Activated T-cell treated with anti-CD3 and anti-CD28 coated beads, Interleukin-2, amount 50 U/mL, for 72 hours (primary cell): ENCODE measurements at regions not wholly inside any gene's neighbourhood (a gene's known extent, or its start where the extent isn't known, plus 50 kb on each side); places are given as distances from the start of the nearest gene placed in this dataset.

Source experiments
- ATAC-seq, 2 donors: fragments of 150-1000 bp; cut with Tn5 transposase; replicated peaks in 1 of 2; 2 replicates each; pipeline ENCODE4 v1.10.0; 2021; ENCODE audit warnings: moderate library complexity in 2 of 2, mild to moderate bottlenecking in 1 of 2
- DNase-seq, 2 donors: peaks; one replicate each; pipeline ENCODE4 v3.0.0; 2021 to 2022; ENCODE audit warnings: mixed read lengths in 1 of 2
- H3K27ac Mint-ChIP-seq: one replicate; pipeline ENCODE4 v1.8.0; 2022; ENCODE audit warnings: mild to moderate bottlenecking, moderate library complexity, mixed read lengths
- H3K27me3 Mint-ChIP-seq: one replicate; pipeline ENCODE4 v1.8.0; 2022; ENCODE audit warnings: low read depth, mixed read lengths
- H3K36me3 Mint-ChIP-seq, 2 donors: one replicate each; pipeline ENCODE4 v1.8.0; 2022; ENCODE audit warnings: mixed read lengths in 2 of 2, mild to moderate bottlenecking in 1 of 2; ENCODE audit not compliant: insufficient read depth in 2 of 2
- H3K4me1 Mint-ChIP-seq: one replicate; pipeline ENCODE4 v1.8.0; 2022; ENCODE audit warnings: low read depth, mixed read lengths
- H3K4me3 Mint-ChIP-seq, 2 donors: one replicate each; pipeline ENCODE4 v1.8.0; 2022; ENCODE audit warnings: mild to moderate bottlenecking in 2 of 2, mixed read lengths in 2 of 2, moderate library complexity in 2 of 2
- H3K9me3 Mint-ChIP-seq, 2 donors: one replicate each; pipeline ENCODE4 v1.8.0; 2022; ENCODE audit warnings: mixed read lengths in 2 of 2

- Mint-ChIP-seq H3K27ac (no peak overlapping the region), H3K36me3 (no peaks in the 10 kb centered on the region), H3K4me1 (no peaks in the 10 kb centered on the region), H3K27me3 (no peaks in the 10 kb centered on the region), H3K9me3 (peaks cover 7% of the 10 kb centered on the region in 2 donors), H3K4me3 (no peak overlapping the region)
- ATAC-seq, result no peak
- DNase-seq, result no peak
Observed at GRCh38 chr4:66842026-66842723, 703.1 kb downstream of the CENPC start.

GRCh38 chr4:66840178-66840577 lies 705.1 kb downstream of the CENPC start:
- DNase-seq (no peak), ATAC-seq (no peak)
- no peak overlapping the region for H3K4me3 Mint-ChIP-seq
- H3K27ac Mint-ChIP-seq, result no peak overlapping the region
- H3K27me3 Mint-ChIP-seq, result no peaks in the 10 kb centered on the region
- peaks cover 5% of the 10 kb centered on the region in 2 donors for H3K9me3 Mint-ChIP-seq
- no peaks in the 10 kb centered on the region for H3K4me1 Mint-ChIP-seq
- H3K36me3 Mint-ChIP-seq, result no peaks in the 10 kb centered on the region

GRCh38 chr4:66837279-66837922 lies 707.9 kb downstream of the CENPC start:
- no peak overlapping the region for H3K4me3 Mint-ChIP-seq
- ATAC-seq, result no peak
- peaks cover 5 to 6% of the 10 kb centered on the region in 2 donors for H3K9me3 Mint-ChIP-seq
- no peaks in the 10 kb centered on the region for H3K27me3 Mint-ChIP-seq
- H3K36me3 Mint-ChIP-seq, result no peaks in the 10 kb centered on the region
- no peaks in the 10 kb centered on the region for H3K4me1 Mint-ChIP-seq
- H3K27ac Mint-ChIP-seq, result no peak overlapping the region
- no peak for DNase-seq

GRCh38 chr4:66829310-66829709 lies 716.0 kb downstream of the CENPC start:
- H3K36me3 Mint-ChIP-seq, result no peaks in the 10 kb centered on the region
- no peaks in the 10 kb centered on the region for H3K4me1 Mint-ChIP-seq
- H3K9me3 Mint-ChIP-seq, result peaks cover 2 to 12% of the 10 kb centered on the region in 2 donors
- ATAC-seq (no peak), DNase-seq (no peak)
- no peaks in the 10 kb centered on the region for H3K27me3 Mint-ChIP-seq
- H3K4me3 Mint-ChIP-seq, result no peak overlapping the region
- H3K27ac Mint-ChIP-seq, result no peak overlapping the region

GRCh38 chr4:66820681-66821080 lies 724.6 kb downstream of the CENPC start:
- Mint-ChIP-seq H3K36me3 (no peaks in the 10 kb centered on the region), H3K27ac (no peak overlapping the region), H3K9me3 (peaks cover 3 to 5% of the 10 kb centered on the region in 2 donors), H3K4me1 (no peaks in the 10 kb centered on the region), H3K27me3 (no peaks in the 10 kb centered on the region), H3K4me3 (no peak overlapping the region)
- ATAC-seq (no peak), DNase-seq (no peak)

- no peaks in the 10 kb centered on the region for H3K4me1 Mint-ChIP-seq
- H3K36me3 Mint-ChIP-seq, result no peaks in the 10 kb centered on the region
- no peak overlapping the region for H3K27ac Mint-ChIP-seq
- DNase-seq (no peak), ATAC-seq (no peak)
- no peak overlapping the region for H3K4me3 Mint-ChIP-seq
- H3K9me3 Mint-ChIP-seq, result peaks cover 0 to 2% of the 10 kb centered on the region in 2 donors
- no peaks in the 10 kb centered on the region for H3K27me3 Mint-ChIP-seq
Observed at GRCh38 chr4:66814277-66814676, 731.0 kb downstream of the CENPC start.

- Mint-ChIP-seq H3K36me3 (no peaks in the 10 kb centered on the region), H3K27me3 (no peaks in the 10 kb centered on the region), H3K9me3 (peaks cover 3% of the 10 kb centered on the region in 2 donors), H3K27ac (no peak overlapping the region), H3K4me3 (no peak overlapping the region), H3K4me1 (no peaks in the 10 kb centered on the region)
- DNase-seq, result no peak
- ATAC-seq, result no peak
Observed at GRCh38 chr4:66805582-66805981, 739.7 kb downstream of the CENPC start.

GRCh38 chr4:66804979-66805378 lies 740.3 kb downstream of the CENPC start:
- ATAC-seq, result no peak
- DNase-seq, result no peak
- no peaks in the 10 kb centered on the region for H3K4me1 Mint-ChIP-seq
- H3K9me3 Mint-ChIP-seq, result peaks cover 3% of the 10 kb centered on the region in 2 donors
- H3K36me3 Mint-ChIP-seq, result no peaks in the 10 kb centered on the region
- no peak overlapping the region for H3K27ac Mint-ChIP-seq
- H3K4me3 Mint-ChIP-seq, result no peak overlapping the region
- H3K27me3 Mint-ChIP-seq, result no peaks in the 10 kb centered on the region

- Mint-ChIP-seq H3K9me3 (peaks cover 3 to 5% of the 10 kb centered on the region in 2 donors), H3K4me1 (no peaks in the 10 kb centered on the region), H3K27ac (no peak overlapping the region), H3K27me3 (no peaks in the 10 kb centered on the region), H3K36me3 (no peaks in the 10 kb centered on the region), H3K4me3 (no peak overlapping the region)
- no peak for DNase-seq
- ATAC-seq, result no peak
Observed at GRCh38 chr4:66797608-66798007, 747.7 kb downstream of the CENPC start.

GRCh38 chr4:66795724-66796123 lies 749.6 kb downstream of the CENPC start:
- Mint-ChIP-seq H3K9me3 (peaks cover 0 to 4% of the 10 kb centered on the region in 2 donors), H3K4me1 (no peaks in the 10 kb centered on the region), H3K27me3 (no peaks in the 10 kb centered on the region), H3K36me3 (no peaks in the 10 kb centered on the region), H3K4me3 (no peak overlapping the region), H3K27ac (no peak overlapping the region)
- DNase-seq, result no peak
- no peak for ATAC-seq

GRCh38 chr4:66794390-66795034 lies 750.8 kb downstream of the CENPC start:
- Mint-ChIP-seq H3K27ac (no peak overlapping the region), H3K36me3 (no peaks in the 10 kb centered on the region), H3K9me3 (peaks cover 0 to 6% of the 10 kb centered on the region in 2 donors), H3K4me3 (no peak overlapping the region), H3K4me1 (no peaks in the 10 kb centered on the region), H3K27me3 (no peaks in the 10 kb centered on the region)
- DNase-seq (no peak), ATAC-seq (no peak)

GRCh38 chr4:66791686-66792085 lies 753.6 kb downstream of the CENPC start:
- Mint-ChIP-seq H3K27me3 (no peaks in the 10 kb centered on the region), H3K9me3 (peaks cover 0 to 6% of the 10 kb centered on the region in 2 donors), H3K36me3 (no peaks in the 10 kb centered on the region), H3K4me1 (no peaks in the 10 kb centered on the region), H3K27ac (no peak overlapping the region), H3K4me3 (no peak overlapping the region)
- ATAC-seq, result no peak
- no peak for DNase-seq

GRCh38 chr4:66785479-66785878 lies 759.8 kb downstream of the CENPC start:
- DNase-seq (no peak), ATAC-seq (no peak)
- H3K4me1 Mint-ChIP-seq, result no peaks in the 10 kb centered on the region
- H3K9me3 Mint-ChIP-seq, result peaks cover 0 to 5% of the 10 kb centered on the region in 2 donors
- no peaks in the 10 kb centered on the region for H3K36me3 Mint-ChIP-seq
- H3K4me3 Mint-ChIP-seq, result no peak overlapping the region
- no peaks in the 10 kb centered on the region for H3K27me3 Mint-ChIP-seq
- no peak overlapping the region for H3K27ac Mint-ChIP-seq
